HCT116 (cell line): ENCODE measurements at regions not wholly inside any gene's neighbourhood (a gene's known extent, or its start where the extent isn't known, plus 50 kb on each side); places are given as distances from the start of the nearest gene placed in this dataset.

ENCODE experiments used
- ATAC-seq: fragments of 200-7000 bp; cut with Tn5 transposase; 2 replicates; pipeline ENCODE4 v1.9.1; 2020; ENCODE audit warnings: mild to moderate bottlenecking, moderate library complexity
- BruUV-seq: library from RNA; stranded (reverse); fragments of 400-500 nt; replicated peaks from 2 replicates; lab custom pipeline; 2021; lab: Mats Ljungman, UMichigan
- CTCF ChIA-PET: fragments of 300-600 bp; sonication (Branson Sonifier 250); formaldehyde crosslinking; loops from one replicate; lab custom pipeline; 2021; ENCODE audit warnings: antibody characterized with exemption; lab: Charles Lee
- POLR2A ChIA-PET: fragments of 300-600, 350-600 bp; sonication (Branson Sonifier 250); formaldehyde crosslinking; loops from one replicate; lab custom pipeline; 2021; ENCODE audit warnings: antibody characterized with exemption; lab: Charles Lee
- RAD21 ChIA-PET, 2 experiments: fragments of 300-600 bp; sonication (Branson Sonifier 250); formaldehyde crosslinking; loops; one replicate each; lab custom pipeline; 2023; ENCODE audit warnings: low total read pairs in 2 of 2; ENCODE audit not compliant: uncharacterized antibody in 2 of 2, unreplicated experiment in 2 of 2, low non-redundant PET in 1 of 2; lab: Charles Lee
- DNase-seq: peaks from one replicate; pipeline ENCODE4 v3.0.0-alpha.2; 2010; ENCODE audit warnings: low read depth, low spot score
- H2AFZ ChIP-seq: fragments of 200-600 bp; shearing (Covaris generic), sonication (generic); 2 replicates; pipeline ENCODE4 v1.6.1; 2017; ENCODE audit warnings: low read depth, mixed run types, mixed read lengths, antibody characterized with exemption, low read length; ENCODE audit not compliant: poor library complexity, severe bottlenecking
- H3K27ac ChIP-seq: 2 replicates; pipeline ENCODE4 v1.5.1; 2012; ENCODE audit warnings: low read depth, low read length
- H3K27me3 ChIP-seq: fragments of 200-600 bp; sonication (generic); 2 replicates; pipeline ENCODE4 v1.6.1; 2016; ENCODE audit warnings: mixed run types, low read length, mixed read lengths; ENCODE audit not compliant: insufficient read depth
- H3K36me3 ChIP-seq, 2 experiments: fragments of 200-500 bp in 1 of 2; fragments of 200-600 bp in 1 of 2; sonication (Bioruptor generic) in 1 of 2; sonication (generic) in 1 of 2; 2 replicates each; pipeline versions ENCODE4 v1.5.1 to v1.6.1; 2014 to 2016; ENCODE audit warnings: low read length in 2 of 2, inconsistent platforms in 1 of 2, mixed read lengths in 1 of 2, mixed run types in 1 of 2; ENCODE audit not compliant: insufficient read depth in 2 of 2, control insufficient read depth in 1 of 2
- H3K4me1 ChIP-seq, 2 experiments: fragments of 200-600 bp in 1 of 2; sonication (generic) in 1 of 2; 2 replicates each; pipeline versions ENCODE4 v1.5.1 to v1.6.1; 2012 to 2017; ENCODE audit warnings: low read length in 2 of 2, inconsistent platforms in 1 of 2, mild to moderate bottlenecking in 1 of 2, mixed read lengths in 1 of 2, mixed run types in 1 of 2, moderate library complexity in 1 of 2; ENCODE audit not compliant: insufficient read depth in 2 of 2, control insufficient read depth in 1 of 2
- H3K4me2 ChIP-seq: fragments of 200-600 bp; sonication (generic); 2 replicates; pipeline ENCODE4 v1.6.1; 2017; ENCODE audit warnings: mixed run types, low read length, mixed read lengths
- H3K4me3 ChIP-seq, 2 experiments: fragments of 200-600 bp in 1 of 2; sonication (generic) in 1 of 2; replicated peaks in 1 of 2; 2 replicates each; pipeline ENCODE4 v1.5.1; 2011 to 2016; ENCODE audit warnings: low read length in 2 of 2, control low read depth in 1 of 2, low read depth in 1 of 2, mild to moderate bottlenecking in 1 of 2, mixed read lengths in 1 of 2, mixed run types in 1 of 2
- H3K79me2 ChIP-seq: fragments of 200-600 bp; sonication (generic); 2 replicates; pipeline ENCODE4 v1.6.1; 2017; ENCODE audit warnings: mild to moderate bottlenecking, mixed run types, low read length, moderate library complexity, mixed read lengths; ENCODE audit not compliant: insufficient read depth
- H3K9ac ChIP-seq: fragments of 200-600 bp; sonication (generic); 2 replicates; pipeline ENCODE4 v1.6.1; 2016; ENCODE audit warnings: low read length, mixed read lengths
- H3K9me2 ChIP-seq: fragments of 200-600 bp; sonication (generic), shearing (Covaris generic); 2 replicates; pipeline ENCODE4 v1.6.1; 2017; ENCODE audit warnings: mixed run types, mild to moderate bottlenecking, moderate library complexity; ENCODE audit not compliant: insufficient read depth
- H3K9me3 ChIP-seq, 2 experiments: fragments of 200-500 bp in 1 of 2; fragments of 200-600 bp in 1 of 2; sonication (Bioruptor generic) in 1 of 2; sonication (generic) in 1 of 2; 2 replicates each; pipeline ENCODE4 v1.6.1; 2014 to 2017; ENCODE audit warnings: low read length in 2 of 2, mixed read lengths in 2 of 2, inconsistent platforms in 1 of 2, low read depth in 1 of 2, mild to moderate bottlenecking in 1 of 2, mixed run types in 1 of 2, moderate library complexity in 1 of 2; ENCODE audit not compliant: control insufficient read depth in 1 of 2, insufficient read depth in 1 of 2
- H4K20me1 ChIP-seq: fragments of 200-600 bp; sonication (generic), shearing (Covaris generic); 2 replicates; pipeline ENCODE4 v1.6.1; 2017; ENCODE audit warnings: mixed run types, mild to moderate bottlenecking, moderate library complexity; ENCODE audit not compliant: insufficient read depth
- CEBPB ChIP-seq: IDR thresholded peaks from 2 replicates; pipeline ENCODE4 v1.6.1; 2012; ENCODE audit warnings: low read depth
- ELF1 ChIP-seq: IDR thresholded peaks from 2 replicates; pipeline ENCODE4 v1.6.1; 2012; ENCODE audit warnings: low read depth, borderline replicate concordance
- EZH2 ChIP-seq: fragments of 200-600 bp; sonication (generic); IDR thresholded peaks from 2 replicates; pipeline ENCODE4 v1.6.1; 2017; ENCODE audit warnings: antibody characterized with exemption, mixed run types
- FOSL1 ChIP-seq: IDR thresholded peaks from 2 replicates; pipeline ENCODE4 v1.6.1; 2012; ENCODE audit warnings: low read depth
- JUND ChIP-seq: IDR thresholded peaks from 2 replicates; pipeline ENCODE4 v1.6.1; 2012
- POLR2AphosphoS5 ChIP-seq: IDR thresholded peaks from 2 replicates; pipeline ENCODE4 v1.6.1; 2011; ENCODE audit warnings: mild to moderate bottlenecking, low read depth, low read length, moderate library complexity
- SIN3A ChIP-seq: IDR thresholded peaks from 2 replicates; pipeline ENCODE4 v1.6.1; 2012; ENCODE audit warnings: low read depth
- SP1 ChIP-seq: IDR thresholded peaks from 2 replicates; pipeline ENCODE4 v1.6.1; 2012; ENCODE audit warnings: low read depth
- ZFX ChIP-seq: fragments of 450-650 bp; IDR thresholded peaks from 2 replicates; pipeline ENCODE4 v1.6.1; 2017
- ZNF274 ChIP-seq: fragments of 200-500 bp; sonication (Bioruptor generic); IDR thresholded peaks from 2 replicates; pipeline ENCODE4 v1.6.1; 2014; ENCODE audit warnings: mild to moderate bottlenecking, low read depth, low read length, inconsistent platforms
- intact Hi-C: fragments of 100-400 bp; cut with micrococcal nuclease; formaldehyde crosslinking; loops from 2 replicates; pipeline ENCODE4 v1.10.0; 2022
- TF ChIP-seq, protein P1 (sequence below): IDR thresholded peaks from 2 replicates; pipeline ENCODE4 v1.6.1; 2012
- TF ChIP-seq, protein P2 (sequence below), 3 experiments: fragments of 200-600 bp in 1 of 3; sonication (generic) in 1 of 3; IDR thresholded peaks in 2 of 3; conservative IDR thresholded peaks in 1 of 3; 2 replicates each; pipeline ENCODE4 v1.5.1; 2012 to 2017; ENCODE audit warnings: low read depth in 2 of 3, low read length in 2 of 3, antibody characterized with exemption in 1 of 3, borderline replicate concordance in 1 of 3, control low read depth in 1 of 3, mild to moderate bottlenecking in 1 of 3, mixed read lengths in 1 of 3, mixed run types in 1 of 3, moderate library complexity in 1 of 3; ENCODE audit not compliant: insufficient read depth in 1 of 3

DNA sequence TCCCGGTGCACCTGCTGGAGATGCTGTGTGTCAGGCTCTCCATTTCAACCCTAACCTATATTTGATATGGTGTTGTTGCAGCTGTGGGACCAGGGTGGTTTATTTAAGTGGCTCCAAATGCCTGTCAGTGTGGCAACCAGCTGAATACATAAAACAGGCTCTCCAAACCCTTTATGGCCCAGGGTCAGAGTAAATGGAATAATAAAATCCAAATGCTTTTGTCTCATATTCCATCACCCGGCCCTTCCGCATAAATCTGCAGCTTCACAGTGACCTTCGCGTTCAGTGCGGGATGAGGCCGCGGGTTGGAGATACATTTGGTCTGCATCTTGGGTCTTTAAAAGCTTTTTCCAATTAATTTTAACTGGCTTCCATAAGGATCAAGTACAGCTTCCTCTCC is 382.1 kb upstream of the NR2F2 start:
- ChIA-PET RAD21 (no interaction called here), POLR2A (no interaction called here), CTCF (no interaction called here)
- Histone ChIP-seq H3K9me3 (no peaks in the 10 kb centered on the region), H3K36me3 (no peaks in the 10 kb centered on the region), H3K9ac (no peak overlapping the region), H3K27me3 (no peaks in the 10 kb centered on the region), H4K20me1 (no peaks in the 10 kb centered on the region), H3K27ac (no peak overlapping the region), H3K9me2 (no peaks in the 10 kb centered on the region), H3K4me2 (no peak overlapping the region), H3K4me3 (no peak overlapping the region), H2AFZ (no peak overlapping the region), H3K4me1 (no peaks in the 10 kb centered on the region), H3K79me2 (no peaks in the 10 kb centered on the region)
- ATAC-seq, result no peak
- TF ChIP-seq, protein P1, sequence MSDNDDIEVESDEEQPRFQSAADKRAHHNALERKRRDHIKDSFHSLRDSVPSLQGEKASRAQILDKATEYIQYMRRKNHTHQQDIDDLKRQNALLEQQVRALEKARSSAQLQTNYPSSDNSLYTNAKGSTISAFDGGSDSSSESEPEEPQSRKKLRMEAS, result no peak
- no peak for TF ChIP-seq ZNF274
- no peak for TF ChIP-seq ELF1
- TF ChIP-seq EZH2, result no peak
- no peak for TF ChIP-seq JUND
- no peak for TF ChIP-seq ZFX
- TF ChIP-seq, protein P2, sequence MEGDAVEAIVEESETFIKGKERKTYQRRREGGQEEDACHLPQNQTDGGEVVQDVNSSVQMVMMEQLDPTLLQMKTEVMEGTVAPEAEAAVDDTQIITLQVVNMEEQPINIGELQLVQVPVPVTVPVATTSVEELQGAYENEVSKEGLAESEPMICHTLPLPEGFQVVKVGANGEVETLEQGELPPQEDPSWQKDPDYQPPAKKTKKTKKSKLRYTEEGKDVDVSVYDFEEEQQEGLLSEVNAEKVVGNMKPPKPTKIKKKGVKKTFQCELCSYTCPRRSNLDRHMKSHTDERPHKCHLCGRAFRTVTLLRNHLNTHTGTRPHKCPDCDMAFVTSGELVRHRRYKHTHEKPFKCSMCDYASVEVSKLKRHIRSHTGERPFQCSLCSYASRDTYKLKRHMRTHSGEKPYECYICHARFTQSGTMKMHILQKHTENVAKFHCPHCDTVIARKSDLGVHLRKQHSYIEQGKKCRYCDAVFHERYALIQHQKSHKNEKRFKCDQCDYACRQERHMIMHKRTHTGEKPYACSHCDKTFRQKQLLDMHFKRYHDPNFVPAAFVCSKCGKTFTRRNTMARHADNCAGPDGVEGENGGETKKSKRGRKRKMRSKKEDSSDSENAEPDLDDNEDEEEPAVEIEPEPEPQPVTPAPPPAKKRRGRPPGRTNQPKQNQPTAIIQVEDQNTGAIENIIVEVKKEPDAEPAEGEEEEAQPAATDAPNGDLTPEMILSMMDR (IDR thresholded peaks at IDR 0.05 in 2 of 3, conservative IDR thresholded peaks at IDR 0.05 in 1 of 3; ENCODE audit: borderline replicate concordance in 1 of 3, insufficient read depth in 1 of 3, low read depth in 2 of 3, low read length in 2 of 3), result no peak
- no peak for TF ChIP-seq SP1
- TF ChIP-seq POLR2AphosphoS5, result no peak
- no TSS peak for BruUV-seq
- no peak for DNase-seq
- intact Hi-C loops, result no loop called here

DNA sequence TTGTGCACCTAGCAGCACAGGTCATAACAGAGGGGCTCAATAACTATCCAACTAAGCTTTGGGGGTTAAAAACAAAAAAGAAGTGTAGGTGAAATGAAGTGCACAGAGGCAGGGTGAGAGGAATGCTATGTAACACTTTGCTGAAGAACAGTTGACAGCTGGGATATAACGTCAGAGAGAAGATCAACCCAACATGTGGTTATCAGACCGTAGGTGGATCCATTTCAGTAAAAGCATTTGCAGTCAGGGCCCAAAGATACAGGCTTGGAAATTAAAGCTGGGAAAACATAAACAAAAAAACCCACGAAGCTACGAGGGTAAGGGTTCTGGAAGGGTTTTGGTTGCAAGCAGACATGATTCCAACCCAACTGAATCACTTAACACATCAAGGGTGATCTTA is 377.5 kb upstream of the NR2F2 start:
- Histone ChIP-seq H3K9me3 (no peaks in the 10 kb centered on the region; a peak in 1 of 4 replicates), H3K4me2 (no peak overlapping the region), H3K27ac (no peak overlapping the region), H3K4me1 (no peaks in the 10 kb centered on the region), H3K9me2 (no peaks in the 10 kb centered on the region), H4K20me1 (no peaks in the 10 kb centered on the region), H3K36me3 (no peaks in the 10 kb centered on the region), H3K79me2 (no peaks in the 10 kb centered on the region), H3K4me3 (no peak overlapping the region), H2AFZ (no peak overlapping the region), H3K27me3 (no peaks in the 10 kb centered on the region), H3K9ac (no peak overlapping the region)
- intact Hi-C loops, result no loop called here
- ATAC-seq (no peak), DNase-seq (no peak)
- ChIA-PET CTCF (no interaction called here), RAD21 (no interaction called here), POLR2A (no interaction called here)
- no TSS peak for BruUV-seq
- no peak for TF ChIP-seq SIN3A
- TF ChIP-seq FOSL1, result no peak
- no peak for TF ChIP-seq EZH2
- TF ChIP-seq CEBPB, result no peak
